AG04450 (cell line): ENCODE measurements at regions not wholly inside any gene's neighbourhood (a gene's known extent, or its start where the extent isn't known, plus 50 kb on each side); places are given as distances from the start of the nearest gene placed in this dataset.

Experiments used
- CTCF ChIA-PET: fragments of 300-600, 350-600 bp; formaldehyde crosslinking; extraction: SDS; loops from one replicate; lab custom pipeline; 2022; ENCODE audit warnings: antibody characterized with exemption, inconsistent platforms; lab: Charles Lee
- POLR2A ChIA-PET: fragments of 350-600 bp; formaldehyde crosslinking; extraction: SDS; loops from one replicate; lab custom pipeline; 2021; ENCODE audit warnings: antibody characterized with exemption, inconsistent platforms; lab: Yijun Ruan, JAX
- DNase-seq: peaks from one replicate; pipeline ENCODE4 v3.0.0-alpha.2; 2011; ENCODE audit warnings: low read depth, low spot score
- H3K27ac ChIP-seq: one replicate; pipeline ENCODE4 v1.5.1; 2012; ENCODE audit warnings: low read depth, low read length, control low read depth
- H3K27me3 ChIP-seq: one replicate; pipeline ENCODE4 v1.6.0; 2012; ENCODE audit warnings: low read length; ENCODE audit not compliant: control insufficient read depth, insufficient read depth
- H3K4me3 ChIP-seq: 2 replicates; pipeline ENCODE4 v1.5.1; 2011; ENCODE audit warnings: mild to moderate bottlenecking, low read depth, low read length, control low read depth
- H3K9me3 ChIP-seq: 2 replicates; pipeline ENCODE4 v1.5.1; 2012; ENCODE audit warnings: low read length; ENCODE audit not compliant: control insufficient read depth, insufficient read depth
- TF ChIP-seq, protein P1 (sequence below): IDR thresholded peaks from 2 replicates; pipeline ENCODE4 v1.5.1; 2011; ENCODE audit warnings: low read depth, low read length, control low read depth, inconsistent platforms

DNA sequence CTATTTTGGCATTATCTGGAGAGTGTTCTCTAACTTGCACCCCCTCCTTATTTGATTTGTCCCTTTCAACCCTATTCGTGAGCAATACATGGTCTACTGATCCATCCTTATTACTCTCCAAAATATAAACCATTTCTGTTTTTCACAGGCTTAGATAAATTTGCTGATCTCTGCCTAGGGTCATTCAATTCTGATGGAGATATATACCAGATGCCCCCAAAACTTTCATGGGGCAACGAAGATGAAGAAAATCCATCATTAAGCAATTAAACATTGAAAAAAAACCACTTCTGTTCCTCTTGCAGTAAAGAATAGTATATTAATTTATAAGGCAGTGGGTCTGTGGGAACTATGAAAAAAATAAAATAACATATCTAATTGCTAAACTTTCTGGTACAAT lies 313.4 kb downstream of the CASP12 start:
- TF ChIP-seq, protein P1, sequence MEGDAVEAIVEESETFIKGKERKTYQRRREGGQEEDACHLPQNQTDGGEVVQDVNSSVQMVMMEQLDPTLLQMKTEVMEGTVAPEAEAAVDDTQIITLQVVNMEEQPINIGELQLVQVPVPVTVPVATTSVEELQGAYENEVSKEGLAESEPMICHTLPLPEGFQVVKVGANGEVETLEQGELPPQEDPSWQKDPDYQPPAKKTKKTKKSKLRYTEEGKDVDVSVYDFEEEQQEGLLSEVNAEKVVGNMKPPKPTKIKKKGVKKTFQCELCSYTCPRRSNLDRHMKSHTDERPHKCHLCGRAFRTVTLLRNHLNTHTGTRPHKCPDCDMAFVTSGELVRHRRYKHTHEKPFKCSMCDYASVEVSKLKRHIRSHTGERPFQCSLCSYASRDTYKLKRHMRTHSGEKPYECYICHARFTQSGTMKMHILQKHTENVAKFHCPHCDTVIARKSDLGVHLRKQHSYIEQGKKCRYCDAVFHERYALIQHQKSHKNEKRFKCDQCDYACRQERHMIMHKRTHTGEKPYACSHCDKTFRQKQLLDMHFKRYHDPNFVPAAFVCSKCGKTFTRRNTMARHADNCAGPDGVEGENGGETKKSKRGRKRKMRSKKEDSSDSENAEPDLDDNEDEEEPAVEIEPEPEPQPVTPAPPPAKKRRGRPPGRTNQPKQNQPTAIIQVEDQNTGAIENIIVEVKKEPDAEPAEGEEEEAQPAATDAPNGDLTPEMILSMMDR = no peak
- Histone ChIP-seq H3K4me3 (no peak overlapping the region), H3K9me3 (no peaks in the 10 kb centered on the region), H3K27ac (no peak overlapping the region), H3K27me3 (no peaks in the 10 kb centered on the region)
- ChIA-PET POLR2A (no interaction called here), CTCF (no interaction called here)
- no peak for DNase-seq

- Histone ChIP-seq H3K27ac (no peak overlapping the region), H3K9me3 (no peaks in the 10 kb centered on the region), H3K27me3 (no peaks in the 10 kb centered on the region), H3K4me3 (no peak overlapping the region)
- ChIA-PET POLR2A (interaction anchor here (0.5 kb wide), 1 partner anchor 360 kb away, joined by 3 read pairs; no protein-coding TSS in a partner anchor), CTCF (no interaction called here)
- TF ChIP-seq, protein P1 = no peak
- DNase-seq = no peak
These were observed 314.4 kb downstream of the CASP12 start for GRCh38 chr11:104583857-104584256.

DNA sequence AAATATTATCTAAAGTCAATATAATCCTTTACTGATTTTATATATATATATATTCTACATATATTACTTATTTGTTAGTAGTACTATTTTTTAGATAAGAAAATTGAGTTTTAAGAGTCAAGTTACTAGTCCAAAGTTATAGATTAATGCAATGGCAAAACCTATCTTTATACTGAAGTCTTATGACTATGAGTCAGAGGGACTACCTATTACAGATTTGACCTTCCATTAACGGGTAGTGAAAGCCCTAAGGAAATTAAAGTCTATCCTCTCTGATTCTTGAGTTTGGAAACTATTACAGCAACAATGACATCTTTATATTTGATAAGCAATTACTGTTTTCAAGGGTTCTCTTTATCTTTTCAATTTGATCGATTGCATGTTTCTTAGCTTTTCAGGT lies 315.8 kb downstream of the CASP12 start:
- POLR2A ChIA-PET = no interaction called here
- TF ChIP-seq, protein P1 = no peak
- CTCF ChIA-PET = no interaction called here

DNA sequence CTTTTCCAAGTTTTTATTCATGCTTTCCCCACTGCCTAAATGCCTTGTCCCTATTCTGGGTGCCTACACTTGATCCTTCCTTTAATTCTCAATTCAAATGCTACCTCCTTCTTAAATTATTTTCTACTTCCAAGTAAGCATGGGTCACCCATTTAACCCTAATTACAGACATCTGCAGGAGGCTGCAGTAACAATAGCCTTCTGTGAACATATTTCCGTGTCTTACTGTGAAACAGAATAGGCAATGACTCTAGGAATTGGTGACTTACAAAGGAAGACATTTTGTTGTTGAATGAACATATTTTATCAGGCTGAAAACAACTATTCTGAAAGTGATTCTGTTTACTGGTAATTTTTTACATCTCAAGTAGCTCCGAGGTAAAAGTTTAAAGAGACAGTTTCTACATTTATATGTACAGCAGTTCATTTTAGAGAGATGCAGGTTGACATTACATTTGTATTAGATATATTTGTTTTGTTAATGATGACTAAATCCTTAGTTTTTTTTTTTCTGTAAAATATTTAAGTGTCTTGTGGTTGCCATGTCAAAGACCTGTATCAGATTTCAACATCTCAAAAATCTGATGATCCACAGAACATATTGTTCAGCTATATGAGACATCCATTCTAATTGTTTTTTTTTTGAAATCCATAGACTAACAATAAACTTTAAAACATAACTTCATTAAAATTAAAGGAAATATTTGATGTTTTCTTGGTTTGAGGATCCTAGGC lies 316.8 kb downstream of the CASP12 start:
- TF ChIP-seq, protein P1 = no peak
- DNase-seq = no peak
- H3K9me3 ChIP-seq = no peaks in the 10 kb centered on the region
- H3K4me3 ChIP-seq = no peak overlapping the region
- H3K27me3 ChIP-seq = no peaks in the 10 kb centered on the region
- ChIA-PET POLR2A (no interaction called here), CTCF (interaction anchor here (0.7 kb wide), 1 partner anchor 53 kb away, joined by 6 read pairs; no protein-coding TSS in a partner anchor)
- H3K27ac ChIP-seq = no peak overlapping the region

More for the DNA sequence above, 315.8 kb downstream of the CASP12 start:
- Histone ChIP-seq H3K9me3 (no peaks in the 10 kb centered on the region), H3K4me3 (no peak overlapping the region), H3K27ac (no peak overlapping the region), H3K27me3 (no peaks in the 10 kb centered on the region)
- no peak for DNase-seq

DNA sequence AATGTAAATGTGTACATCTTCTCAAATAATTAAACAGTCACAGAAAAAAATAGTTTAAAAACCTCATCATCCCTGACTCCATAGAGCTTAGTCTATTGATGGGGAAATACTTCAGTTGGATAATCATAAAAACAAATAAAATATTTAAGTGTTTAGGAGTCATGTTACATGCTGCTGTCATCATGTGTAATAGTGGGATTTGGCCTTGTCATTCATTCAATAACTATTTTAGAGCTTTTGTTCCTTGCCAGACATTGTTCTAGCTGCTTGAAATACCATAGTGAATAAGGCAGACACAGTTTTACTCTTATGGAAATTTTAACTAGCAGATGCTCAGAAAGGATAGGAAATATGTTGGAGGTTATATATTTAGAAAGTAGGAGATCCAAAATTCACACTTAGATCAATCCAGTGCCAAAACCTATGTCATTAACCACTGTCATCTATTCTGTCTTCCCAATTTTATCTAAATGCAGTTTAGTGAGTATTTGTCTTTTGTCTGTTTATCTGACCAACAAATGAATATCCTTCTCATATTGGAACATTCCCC lies 324.7 kb downstream of the CASP12 start:
- ChIA-PET POLR2A (no interaction called here), CTCF (no interaction called here)
- H3K9me3 ChIP-seq = no peaks in the 10 kb centered on the region
- no peak overlapping the region for H3K4me3 ChIP-seq
- no peak overlapping the region for H3K27ac ChIP-seq
- TF ChIP-seq, protein P1 = no peak
- no peaks in the 10 kb centered on the region for H3K27me3 ChIP-seq
- peak; percentile 7 for DNase-seq
